ENCODE measurements at regions not wholly inside any gene's neighbourhood (a gene's known extent, or its start where the extent isn't known, plus 50 kb on each side); places are given as distances from the start of the nearest gene placed in this dataset.

GRCh38 chrX:87140800-87141483 is 376.7 kb upstream of the KLHL4 start:
- no peak for TF ChIP-seq POLR2A (IDR thresholded peaks at IDR 0.05)
- no peak for TF ChIP-seq CTCF (IDR thresholded peaks at IDR 0.05)

Data from heart left ventricle (tissue), 13 donors.